SK-N-SH treated with all-trans-retinoic acid at 6 μM for 48 hours (cell line): ENCODE measurements at regions not wholly inside any gene's neighbourhood (a gene's known extent, or its start where the extent isn't known, plus 50 kb on each side); places are given as distances from the start of the nearest gene placed in this dataset.

Experiments used
- ATAC-seq: fragments of 200-7000 bp; cut with Tn5 transposase; 3 replicates; pipeline ENCODE4 v1.9.1; 2020; ENCODE audit warnings: mild to moderate bottlenecking, moderate library complexity
- ARNTL ChIP-seq: fragments of 450-650 bp; formaldehyde crosslinking; IDR thresholded peaks from 2 replicates; pipeline ENCODE4 v1.5.0; 2020; ENCODE audit warnings: low read depth, mild to moderate bottlenecking, moderate library complexity, borderline replicate concordance
- BACH2 ChIP-seq: fragments of 250-450 bp; sonication (Bioruptor Pico); IDR thresholded peaks from 2 replicates; pipeline ENCODE4 v1.9.0; 2021; ENCODE audit warnings: mild to moderate bottlenecking, borderline replicate concordance
- CSDC2 ChIP-seq: fragments of 250-450 bp; sonication (Bioruptor Pico); IDR thresholded peaks from 2 replicates; pipeline ENCODE4 v1.5.0; 2020; ENCODE audit warnings: mild to moderate bottlenecking, moderate library complexity
- ESRRG ChIP-seq: fragments of 250-450 bp; sonication (Bioruptor Pico); IDR thresholded peaks from 2 replicates; pipeline ENCODE4 v1.6.1; 2021; ENCODE audit warnings: mild to moderate bottlenecking
- GLIS3 ChIP-seq: fragments of 250-450 bp; sonication (Bioruptor Pico); IDR thresholded peaks from 2 replicates; pipeline ENCODE4 v1.5.0; 2020; ENCODE audit warnings: mild to moderate bottlenecking, moderate library complexity
- ISL1 ChIP-seq: fragments of 250-450 bp; sonication (Bioruptor Pico); IDR thresholded peaks from 2 replicates; pipeline ENCODE4 v2.1.2; 2022; ENCODE audit warnings: mild to moderate bottlenecking, moderate library complexity
- OSR1 ChIP-seq: fragments of 250-450 bp; sonication (Bioruptor Pico); IDR thresholded peaks from 2 replicates; pipeline ENCODE4 v1.8.0; 2022; ENCODE audit warnings: moderate library complexity, mild to moderate bottlenecking, inconsistent platforms
- PPARA ChIP-seq: fragments of 250-450 bp; sonication (Bioruptor Pico); IDR thresholded peaks from 2 replicates; pipeline ENCODE4 v1.5.0; 2020; ENCODE audit warnings: mild to moderate bottlenecking, borderline replicate concordance
- RARB ChIP-seq: fragments of 250-450 bp; sonication (Bioruptor Pico); IDR thresholded peaks from 2 replicates; pipeline ENCODE4 v1.8.0; 2021; ENCODE audit warnings: mild to moderate bottlenecking, moderate library complexity
- SNAI2 ChIP-seq: fragments of 250-450 bp; sonication (Bioruptor Pico); IDR thresholded peaks from 2 replicates; pipeline ENCODE4 v1.5.0; 2020; ENCODE audit warnings: mild to moderate bottlenecking, moderate library complexity
- TCF4 ChIP-seq: fragments of 250-450 bp; sonication (Bioruptor Pico); IDR thresholded peaks from 2 replicates; pipeline ENCODE4 v1.8.0; 2021; ENCODE audit warnings: mild to moderate bottlenecking, moderate library complexity, borderline replicate concordance
- TOX ChIP-seq: fragments of 250-450 bp; sonication (Bioruptor Pico); IDR thresholded peaks from 2 replicates; pipeline ENCODE4 v1.8.0; 2021; ENCODE audit warnings: mild to moderate bottlenecking, moderate library complexity, borderline replicate concordance
- ZFP30 ChIP-seq: fragments of 450-650 bp; formaldehyde crosslinking; IDR thresholded peaks from 2 replicates; pipeline ENCODE4 v1.5.0; 2022; ENCODE audit warnings: mild to moderate bottlenecking, moderate library complexity
- ZNF565 ChIP-seq: fragments of 450-650 bp; formaldehyde crosslinking; conservative IDR thresholded peaks from 2 replicates; pipeline ENCODE4 v1.5.0; 2020; ENCODE audit warnings: low read depth, mild to moderate bottlenecking, moderate library complexity
- ZNF8 ChIP-seq: fragments of 450-650 bp; formaldehyde crosslinking; IDR thresholded peaks from 2 replicates; pipeline ENCODE4 v1.5.0; 2020; ENCODE audit warnings: mild to moderate bottlenecking, moderate library complexity
- TF ChIP-seq, protein P1 (sequence below): fragments of 250-450 bp; sonication (Bioruptor Pico); IDR thresholded peaks from 2 replicates; pipeline ENCODE4 v1.8.0; 2020; ENCODE audit warnings: mild to moderate bottlenecking, moderate library complexity, borderline replicate concordance
- TF ChIP-seq, protein P2 (sequence below): fragments of 250-450 bp; sonication (Bioruptor Pico); IDR thresholded peaks from 2 replicates; pipeline ENCODE4 v1.5.0; 2020; ENCODE audit warnings: mild to moderate bottlenecking, moderate library complexity
- TF ChIP-seq, protein P3 (sequence below): fragments of 250-450 bp; sonication (Bioruptor Pico); IDR thresholded peaks from 2 replicates; pipeline ENCODE4 v1.5.1; 2021; ENCODE audit warnings: mild to moderate bottlenecking, moderate library complexity
- TF ChIP-seq, protein P4 (sequence below): fragments of 250-450 bp; sonication (Bioruptor Pico); IDR thresholded peaks from 2 replicates; pipeline ENCODE4 v1.5.1; 2020; ENCODE audit warnings: low read depth, mild to moderate bottlenecking, moderate library complexity
- TF ChIP-seq, protein P5 (sequence below): fragments of 250-450 bp; sonication (Bioruptor Pico); IDR thresholded peaks from 2 replicates; pipeline ENCODE4 v1.8.0; 2021; ENCODE audit warnings: low read depth, mild to moderate bottlenecking, moderate library complexity, borderline replicate concordance

DNA sequence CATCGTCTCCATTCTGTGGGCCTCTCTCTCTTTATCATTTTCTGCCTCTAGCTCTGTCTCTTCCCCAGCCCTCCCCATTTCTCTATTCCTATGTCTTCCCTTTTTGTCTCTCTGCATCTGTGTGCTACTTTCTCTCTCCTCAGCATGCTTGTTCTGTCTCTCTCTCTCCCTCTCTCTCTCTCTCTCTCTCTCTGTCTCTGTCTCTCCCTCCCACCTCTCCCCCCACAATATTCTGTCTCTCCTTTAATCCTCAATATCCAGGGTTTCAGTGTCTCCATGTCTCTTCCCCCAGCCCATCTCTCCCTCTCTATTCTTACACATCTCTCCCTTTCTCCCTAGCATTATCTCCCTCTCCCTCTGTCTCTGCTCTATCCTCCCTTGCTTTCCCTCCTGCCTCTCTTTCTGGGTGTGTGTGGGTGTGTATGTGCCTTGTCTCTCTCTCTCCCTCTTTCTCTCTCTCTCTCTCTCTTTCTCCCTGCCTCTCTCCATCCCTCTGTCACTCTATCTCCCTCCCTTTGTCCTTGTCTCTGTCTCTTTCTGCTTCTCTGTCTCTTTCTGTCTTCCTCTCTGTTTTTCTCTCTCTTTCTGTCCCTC is 76.9 kb upstream of the SIRPA start (continued):
- TF ChIP-seq, protein P1, sequence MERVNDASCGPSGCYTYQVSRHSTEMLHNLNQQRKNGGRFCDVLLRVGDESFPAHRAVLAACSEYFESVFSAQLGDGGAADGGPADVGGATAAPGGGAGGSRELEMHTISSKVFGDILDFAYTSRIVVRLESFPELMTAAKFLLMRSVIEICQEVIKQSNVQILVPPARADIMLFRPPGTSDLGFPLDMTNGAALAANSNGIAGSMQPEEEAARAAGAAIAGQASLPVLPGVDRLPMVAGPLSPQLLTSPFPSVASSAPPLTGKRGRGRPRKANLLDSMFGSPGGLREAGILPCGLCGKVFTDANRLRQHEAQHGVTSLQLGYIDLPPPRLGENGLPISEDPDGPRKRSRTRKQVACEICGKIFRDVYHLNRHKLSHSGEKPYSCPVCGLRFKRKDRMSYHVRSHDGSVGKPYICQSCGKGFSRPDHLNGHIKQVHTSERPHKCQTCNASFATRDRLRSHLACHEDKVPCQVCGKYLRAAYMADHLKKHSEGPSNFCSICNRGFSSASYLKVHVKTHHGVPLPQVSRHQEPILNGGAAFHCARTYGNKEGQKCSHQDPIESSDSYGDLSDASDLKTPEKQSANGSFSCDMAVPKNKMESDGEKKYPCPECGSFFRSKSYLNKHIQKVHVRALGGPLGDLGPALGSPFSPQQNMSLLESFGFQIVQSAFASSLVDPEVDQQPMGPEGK (CRISPR knock-in tag): no peak
- TF ChIP-seq GLIS3: no peak
- TF ChIP-seq, all 23 proteins: peak for 0

DNA sequence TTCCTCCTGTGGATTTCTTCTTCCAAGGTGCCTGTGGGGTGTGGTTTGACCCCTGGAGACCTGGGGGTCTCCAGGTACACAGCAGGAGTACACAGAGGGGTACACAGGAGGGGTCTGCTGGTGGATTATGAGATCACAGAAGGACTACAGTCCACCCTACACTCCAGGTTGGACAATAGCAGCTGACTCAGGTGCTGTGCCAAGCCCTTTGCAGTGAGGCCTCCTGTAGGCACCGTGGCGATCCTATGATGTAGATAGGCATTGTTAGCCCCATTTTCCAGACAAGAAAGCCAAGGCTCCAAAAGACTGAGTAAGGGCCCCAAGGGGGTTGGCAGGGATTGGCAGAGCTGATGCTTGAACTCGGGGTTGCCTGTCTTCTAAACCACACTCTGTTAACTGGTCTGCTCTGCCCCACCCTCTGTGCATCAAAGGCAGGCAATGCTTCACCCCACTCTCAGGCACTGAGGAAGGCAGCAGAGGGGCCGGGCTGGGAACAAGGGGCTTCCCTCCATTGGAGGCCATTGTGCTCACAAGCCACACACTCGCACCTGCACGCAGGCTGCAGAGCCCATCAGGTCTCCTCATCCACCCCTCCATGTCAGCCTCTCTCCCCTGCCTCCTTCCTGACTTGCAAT is 77.5 kb upstream of the SIRPA start:
- TF ChIP-seq, protein P2, sequence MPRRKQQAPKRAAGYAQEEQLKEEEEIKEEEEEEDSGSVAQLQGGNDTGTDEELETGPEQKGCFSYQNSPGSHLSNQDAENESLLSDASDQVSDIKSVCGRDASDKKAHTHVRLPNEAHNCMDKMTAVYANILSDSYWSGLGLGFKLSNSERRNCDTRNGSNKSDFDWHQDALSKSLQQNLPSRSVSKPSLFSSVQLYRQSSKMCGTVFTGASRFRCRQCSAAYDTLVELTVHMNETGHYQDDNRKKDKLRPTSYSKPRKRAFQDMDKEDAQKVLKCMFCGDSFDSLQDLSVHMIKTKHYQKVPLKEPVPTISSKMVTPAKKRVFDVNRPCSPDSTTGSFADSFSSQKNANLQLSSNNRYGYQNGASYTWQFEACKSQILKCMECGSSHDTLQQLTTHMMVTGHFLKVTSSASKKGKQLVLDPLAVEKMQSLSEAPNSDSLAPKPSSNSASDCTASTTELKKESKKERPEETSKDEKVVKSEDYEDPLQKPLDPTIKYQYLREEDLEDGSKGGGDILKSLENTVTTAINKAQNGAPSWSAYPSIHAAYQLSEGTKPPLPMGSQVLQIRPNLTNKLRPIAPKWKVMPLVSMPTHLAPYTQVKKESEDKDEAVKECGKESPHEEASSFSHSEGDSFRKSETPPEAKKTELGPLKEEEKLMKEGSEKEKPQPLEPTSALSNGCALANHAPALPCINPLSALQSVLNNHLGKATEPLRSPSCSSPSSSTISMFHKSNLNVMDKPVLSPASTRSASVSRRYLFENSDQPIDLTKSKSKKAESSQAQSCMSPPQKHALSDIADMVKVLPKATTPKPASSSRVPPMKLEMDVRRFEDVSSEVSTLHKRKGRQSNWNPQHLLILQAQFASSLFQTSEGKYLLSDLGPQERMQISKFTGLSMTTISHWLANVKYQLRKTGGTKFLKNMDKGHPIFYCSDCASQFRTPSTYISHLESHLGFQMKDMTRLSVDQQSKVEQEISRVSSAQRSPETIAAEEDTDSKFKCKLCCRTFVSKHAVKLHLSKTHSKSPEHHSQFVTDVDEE (CRISPR knock-in tag): no peak
- TF ChIP-seq ZNF8 (CRISPR knock-in tag) (no peak), ZNF565 (CRISPR knock-in tag) (no peak), ZFP30 (CRISPR knock-in tag) (no peak), TCF4 (CRISPR knock-in tag) (no peak), SNAI2 (CRISPR knock-in tag) (no peak), BACH2 (no peak), GLIS3 (no peak), TOX (CRISPR knock-in tag) (no peak), ARNTL (no peak), CSDC2 (CRISPR knock-in tag) (no peak), ESRRG (CRISPR knock-in tag) (no peak), PPARA (no peak), ISL1 (no peak), OSR1 (CRISPR knock-in tag) (no peak), RARB (CRISPR knock-in tag) (no peak)
- TF ChIP-seq, protein P3, sequence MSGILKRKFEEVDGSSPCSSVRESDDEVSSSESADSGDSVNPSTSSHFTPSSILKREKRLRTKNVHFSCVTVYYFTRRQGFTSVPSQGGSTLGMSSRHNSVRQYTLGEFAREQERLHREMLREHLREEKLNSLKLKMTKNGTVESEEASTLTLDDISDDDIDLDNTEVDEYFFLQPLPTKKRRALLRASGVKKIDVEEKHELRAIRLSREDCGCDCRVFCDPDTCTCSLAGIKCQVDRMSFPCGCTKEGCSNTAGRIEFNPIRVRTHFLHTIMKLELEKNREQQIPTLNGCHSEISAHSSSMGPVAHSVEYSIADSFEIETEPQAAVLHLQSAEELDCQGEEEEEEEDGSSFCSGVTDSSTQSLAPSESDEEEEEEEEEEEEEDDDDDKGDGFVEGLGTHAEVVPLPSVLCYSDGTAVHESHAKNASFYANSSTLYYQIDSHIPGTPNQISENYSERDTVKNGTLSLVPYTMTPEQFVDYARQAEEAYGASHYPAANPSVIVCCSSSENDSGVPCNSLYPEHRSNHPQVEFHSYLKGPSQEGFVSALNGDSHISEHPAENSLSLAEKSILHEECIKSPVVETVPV (CRISPR knock-in tag): no peak
- TF ChIP-seq, protein P4, sequence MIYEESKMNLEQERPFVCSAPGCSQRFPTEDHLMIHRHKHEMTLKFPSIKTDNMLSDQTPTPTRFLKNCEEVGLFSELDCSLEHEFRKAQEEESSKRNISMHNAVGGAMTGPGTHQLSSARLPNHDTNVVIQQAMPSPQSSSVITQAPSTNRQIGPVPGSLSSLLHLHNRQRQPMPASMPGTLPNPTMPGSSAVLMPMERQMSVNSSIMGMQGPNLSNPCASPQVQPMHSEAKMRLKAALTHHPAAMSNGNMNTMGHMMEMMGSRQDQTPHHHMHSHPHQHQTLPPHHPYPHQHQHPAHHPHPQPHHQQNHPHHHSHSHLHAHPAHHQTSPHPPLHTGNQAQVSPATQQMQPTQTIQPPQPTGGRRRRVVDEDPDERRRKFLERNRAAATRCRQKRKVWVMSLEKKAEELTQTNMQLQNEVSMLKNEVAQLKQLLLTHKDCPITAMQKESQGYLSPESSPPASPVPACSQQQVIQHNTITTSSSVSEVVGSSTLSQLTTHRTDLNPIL (CRISPR knock-in tag): no peak
- TF ChIP-seq, protein P5, sequence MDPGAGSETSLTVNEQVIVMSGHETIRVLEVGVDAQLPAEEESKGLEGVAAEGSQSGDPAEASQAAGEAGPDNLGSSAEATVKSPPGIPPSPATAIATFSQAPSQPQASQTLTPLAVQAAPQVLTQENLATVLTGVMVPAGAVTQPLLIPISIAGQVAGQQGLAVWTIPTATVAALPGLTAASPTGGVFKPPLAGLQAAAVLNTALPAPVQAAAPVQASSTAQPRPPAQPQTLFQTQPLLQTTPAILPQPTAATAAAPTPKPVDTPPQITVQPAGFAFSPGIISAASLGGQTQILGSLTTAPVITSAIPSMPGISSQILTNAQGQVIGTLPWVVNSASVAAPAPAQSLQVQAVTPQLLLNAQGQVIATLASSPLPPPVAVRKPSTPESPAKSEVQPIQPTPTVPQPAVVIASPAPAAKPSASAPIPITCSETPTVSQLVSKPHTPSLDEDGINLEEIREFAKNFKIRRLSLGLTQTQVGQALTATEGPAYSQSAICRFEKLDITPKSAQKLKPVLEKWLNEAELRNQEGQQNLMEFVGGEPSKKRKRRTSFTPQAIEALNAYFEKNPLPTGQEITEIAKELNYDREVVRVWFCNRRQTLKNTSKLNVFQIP: no peak
- TF ChIP-seq, protein P1 (CRISPR knock-in tag): no peak
- ATAC-seq: no peak
